ENCODE measurements at regions not wholly inside any gene's neighbourhood (a gene's known extent, or its start where the extent isn't known, plus 50 kb on each side); places are given as distances from the start of the nearest gene placed in this dataset.

- TF ChIP-seq, protein P1, sequence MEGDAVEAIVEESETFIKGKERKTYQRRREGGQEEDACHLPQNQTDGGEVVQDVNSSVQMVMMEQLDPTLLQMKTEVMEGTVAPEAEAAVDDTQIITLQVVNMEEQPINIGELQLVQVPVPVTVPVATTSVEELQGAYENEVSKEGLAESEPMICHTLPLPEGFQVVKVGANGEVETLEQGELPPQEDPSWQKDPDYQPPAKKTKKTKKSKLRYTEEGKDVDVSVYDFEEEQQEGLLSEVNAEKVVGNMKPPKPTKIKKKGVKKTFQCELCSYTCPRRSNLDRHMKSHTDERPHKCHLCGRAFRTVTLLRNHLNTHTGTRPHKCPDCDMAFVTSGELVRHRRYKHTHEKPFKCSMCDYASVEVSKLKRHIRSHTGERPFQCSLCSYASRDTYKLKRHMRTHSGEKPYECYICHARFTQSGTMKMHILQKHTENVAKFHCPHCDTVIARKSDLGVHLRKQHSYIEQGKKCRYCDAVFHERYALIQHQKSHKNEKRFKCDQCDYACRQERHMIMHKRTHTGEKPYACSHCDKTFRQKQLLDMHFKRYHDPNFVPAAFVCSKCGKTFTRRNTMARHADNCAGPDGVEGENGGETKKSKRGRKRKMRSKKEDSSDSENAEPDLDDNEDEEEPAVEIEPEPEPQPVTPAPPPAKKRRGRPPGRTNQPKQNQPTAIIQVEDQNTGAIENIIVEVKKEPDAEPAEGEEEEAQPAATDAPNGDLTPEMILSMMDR (IDR thresholded peaks at IDR 0.05; ENCODE audit: low read depth, low read length): no peak
Observed at GRCh38 chr10:42111661-42112330, 526.6 kb downstream of the ZNF33B start.

GRCh38 chr10:42111076-42111475 is 527.3 kb downstream of the ZNF33B start:
- TF ChIP-seq, protein P1 (IDR thresholded peaks at IDR 0.05; ENCODE audit: low read depth, low read length): no peak
- no peak overlapping the region for H3K4me3 ChIP-seq (ENCODE audit: low read depth, low read length)

More at GRCh38 chr10:42111661-42112330, 526.6 kb downstream of the ZNF33B start:
- H3K4me3 ChIP-seq (ENCODE audit: low read depth, low read length): no peak overlapping the region

Measured in WI38 (cell line).